ENCODE measurements at regions not wholly inside any gene's neighbourhood (a gene's known extent, or its start where the extent isn't known, plus 50 kb on each side); places are given as distances from the start of the nearest gene placed in this dataset.

- H3K27ac ChIP-seq (ENCODE audit: low read depth, low read length): no peak overlapping the region
- ChIA-PET POLR2A (no interaction called here), CTCF (no interaction called here)
- no peak for TF ChIP-seq CTCF (IDR thresholded peaks at IDR 0.05; ENCODE audit: low read depth, low read length)
- H3K27me3 ChIP-seq (ENCODE audit: control insufficient read depth, insufficient read depth, low read length): no peaks in the 10 kb centered on the region
- no peak for DNase-seq (ENCODE audit: low read depth, low spot score)
- H3K9me3 ChIP-seq (ENCODE audit: control insufficient read depth, insufficient read depth, low read length): no peaks in the 10 kb centered on the region
- no peak overlapping the region for H3K4me3 ChIP-seq (ENCODE audit: low read depth, low read length)
Observed at GRCh38 chr1:191405417-191405816, 752.8 kb upstream of the RGS18 start.

- POLR2A ChIA-PET: no interaction called here
- Histone ChIP-seq H3K27ac (ENCODE audit: low read depth, low read length) (no peak overlapping the region), H3K4me3 (ENCODE audit: low read depth, low read length) (no peak overlapping the region), H3K27me3 (ENCODE audit: control insufficient read depth, insufficient read depth, low read length) (no peaks in the 10 kb centered on the region), H3K9me3 (ENCODE audit: control insufficient read depth, insufficient read depth, low read length) (no peaks in the 10 kb centered on the region)
- no peak for DNase-seq (ENCODE audit: low read depth, low spot score)
- CTCF ChIA-PET: no interaction called here
- TF ChIP-seq CTCF (IDR thresholded peaks at IDR 0.05; ENCODE audit: low read depth, low read length): no peak
Observed at GRCh38 chr1:191414981-191415640, 743.2 kb upstream of the RGS18 start.

- ChIA-PET POLR2A (no interaction called here), CTCF (interaction anchor here (0.7 kb wide), 1 partner anchor 328 kb away, joined by 3 read pairs; no protein-coding TSS in a partner anchor)
Observed at GRCh38 chr1:191419842-191420241, 738.4 kb upstream of the RGS18 start.

GRCh38 chr1:191427593-191427992 is 730.7 kb upstream of the RGS18 start:
- CTCF ChIA-PET: no interaction called here
- no peaks in the 10 kb centered on the region for H3K9me3 ChIP-seq (ENCODE audit: control insufficient read depth, insufficient read depth, low read length)
- POLR2A ChIA-PET: no interaction called here
- H3K4me3 ChIP-seq (ENCODE audit: low read depth, low read length): no peak overlapping the region
- no peaks in the 10 kb centered on the region for H3K27me3 ChIP-seq (ENCODE audit: control insufficient read depth, insufficient read depth, low read length)
- TF ChIP-seq CTCF (IDR thresholded peaks at IDR 0.05; ENCODE audit: low read depth, low read length): no peak
- H3K27ac ChIP-seq (ENCODE audit: low read depth, low read length): no peak overlapping the region
- DNase-seq (ENCODE audit: low read depth, low spot score): no peak

More at GRCh38 chr1:191419842-191420241, 738.4 kb upstream of the RGS18 start:
- TF ChIP-seq CTCF (IDR thresholded peaks at IDR 0.05; ENCODE audit: low read depth, low read length): no peak
- no peak overlapping the region for H3K4me3 ChIP-seq (ENCODE audit: low read depth, low read length)
- DNase-seq (ENCODE audit: low read depth, low spot score): no peak
- no peaks in the 10 kb centered on the region for H3K27me3 ChIP-seq (ENCODE audit: control insufficient read depth, insufficient read depth, low read length)
- H3K9me3 ChIP-seq (ENCODE audit: control insufficient read depth, insufficient read depth, low read length): no peaks in the 10 kb centered on the region
- H3K27ac ChIP-seq (ENCODE audit: low read depth, low read length): no peak overlapping the region

- Histone ChIP-seq H3K27ac (ENCODE audit: low read depth, low read length) (no peak overlapping the region), H3K9me3 (ENCODE audit: control insufficient read depth, insufficient read depth, low read length) (no peaks in the 10 kb centered on the region), H3K4me3 (ENCODE audit: low read depth, low read length) (no peak overlapping the region), H3K27me3 (ENCODE audit: control insufficient read depth, insufficient read depth, low read length) (no peaks in the 10 kb centered on the region)
- DNase-seq (ENCODE audit: low read depth, low spot score): no peak
- no peak for TF ChIP-seq CTCF (IDR thresholded peaks at IDR 0.05; ENCODE audit: low read depth, low read length)
- ChIA-PET POLR2A (no interaction called here), CTCF (no interaction called here)
Observed at GRCh38 chr1:191432817-191433216, 725.4 kb upstream of the RGS18 start.
